Spleen (tissue), 7 donors: ENCODE measurements at regions not wholly inside any gene's neighbourhood (a gene's known extent, or its start where the extent isn't known, plus 50 kb on each side); places are given as distances from the start of the nearest gene placed in this dataset.

ENCODE experiments used
- POLR2AphosphoS5 ChIP-seq, 3 donors: sonication (generic); formaldehyde crosslinking; IDR thresholded peaks; one replicate each; pipeline ENCODE4 v1.5.1; 2017; ENCODE audit warnings: antibody characterized with exemption in 3 of 3
- TF ChIP-seq, protein P1 (sequence below), 11 experiments: fragments of 200-600 bp in 7 of 11; fragments of 450-650 bp in 4 of 11; sonication (generic) in 4 of 11; IDR thresholded peaks in 8 of 11; conservative IDR thresholded peaks in 3 of 11; 1 replicate in 7 of 11; 2 replicates in 4 of 11; pipeline versions ENCODE4 v1.4.0 to v1.8.0; 2016 to 2021; ENCODE audit warnings: antibody characterized with exemption in 11 of 11, inconsistent platforms in 4 of 11, mild to moderate bottlenecking in 1 of 11
- donor health status: DM: no; HTN: no; CAD: no; lungs with moderate emphysema.
- donor health status: DM: no; HTN: no; CAD: no.
- donor health status: DM: no; HTN: no; CAD: no.

- TF ChIP-seq, protein P1, sequence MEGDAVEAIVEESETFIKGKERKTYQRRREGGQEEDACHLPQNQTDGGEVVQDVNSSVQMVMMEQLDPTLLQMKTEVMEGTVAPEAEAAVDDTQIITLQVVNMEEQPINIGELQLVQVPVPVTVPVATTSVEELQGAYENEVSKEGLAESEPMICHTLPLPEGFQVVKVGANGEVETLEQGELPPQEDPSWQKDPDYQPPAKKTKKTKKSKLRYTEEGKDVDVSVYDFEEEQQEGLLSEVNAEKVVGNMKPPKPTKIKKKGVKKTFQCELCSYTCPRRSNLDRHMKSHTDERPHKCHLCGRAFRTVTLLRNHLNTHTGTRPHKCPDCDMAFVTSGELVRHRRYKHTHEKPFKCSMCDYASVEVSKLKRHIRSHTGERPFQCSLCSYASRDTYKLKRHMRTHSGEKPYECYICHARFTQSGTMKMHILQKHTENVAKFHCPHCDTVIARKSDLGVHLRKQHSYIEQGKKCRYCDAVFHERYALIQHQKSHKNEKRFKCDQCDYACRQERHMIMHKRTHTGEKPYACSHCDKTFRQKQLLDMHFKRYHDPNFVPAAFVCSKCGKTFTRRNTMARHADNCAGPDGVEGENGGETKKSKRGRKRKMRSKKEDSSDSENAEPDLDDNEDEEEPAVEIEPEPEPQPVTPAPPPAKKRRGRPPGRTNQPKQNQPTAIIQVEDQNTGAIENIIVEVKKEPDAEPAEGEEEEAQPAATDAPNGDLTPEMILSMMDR (IDR thresholded peaks at IDR 0.05 in 8 of 11, conservative IDR thresholded peaks at IDR 0.05 in 3 of 11), result no peak
- TF ChIP-seq POLR2AphosphoS5 (IDR thresholded peaks at IDR 0.05), result no peak
Measured at GRCh38 chr1:234963904-234964702, 164.5 kb downstream of the TOMM20 start.
